PC-9 (cell line): ENCODE measurements at regions not wholly inside any gene's neighbourhood (a gene's known extent, or its start where the extent isn't known, plus 50 kb on each side); places are given as distances from the start of the nearest gene placed in this dataset.

Source experiments
- BruUV-seq: library from RNA; stranded (reverse); fragments of 400-500 nt; replicated peaks from 2 replicates; lab custom pipeline; 2021; lab: Mats Ljungman, UMichigan
- CTCF ChIA-PET: fragments of 300-600 bp; sonication (Branson Sonifier 250); formaldehyde crosslinking; loops from one replicate; lab custom pipeline; 2022; ENCODE audit warnings: antibody characterized with exemption; lab: Charles Lee
- POLR2A ChIA-PET: fragments of 300-600 bp; sonication (Branson Sonifier 250); formaldehyde crosslinking; loops from one replicate; lab custom pipeline; 2022; ENCODE audit warnings: antibody characterized with exemption; ENCODE audit not compliant: unreplicated experiment; lab: Charles Lee
- DNase-seq, 2 experiments: peaks; one replicate each; pipeline versions ENCODE4 v3.0.0 to v3.0.0-alpha.2; 2015 to 2022; ENCODE audit warnings: mixed read lengths in 1 of 2
- H2AFZ ChIP-seq: fragments of 200-600 bp; sonication (generic); 2 replicates; pipeline ENCODE4 v1.8.1; 2017; ENCODE audit warnings: antibody characterized with exemption
- H3F3A ChIP-seq: fragments of 200-600 bp; sonication (generic); 2 replicates; pipeline ENCODE4 v1.8.1; 2017; ENCODE audit warnings: antibody characterized with exemption, mild to moderate bottlenecking, low read depth; ENCODE audit not compliant: insufficient read depth
- H3K27ac ChIP-seq: fragments of 200-600 bp; sonication (generic); 2 replicates; pipeline ENCODE4 v1.6.1; 2016; ENCODE audit warnings: mixed run types
- H3K27me3 ChIP-seq: fragments of 200-600 bp; sonication (generic); 2 replicates; pipeline ENCODE4 v1.6.1; 2016; ENCODE audit warnings: low read depth, mixed run types; ENCODE audit not compliant: insufficient read depth
- H3K36me3 ChIP-seq: fragments of 200-600 bp; sonication (generic); 2 replicates; pipeline ENCODE4 v1.6.1; 2016; ENCODE audit warnings: low read depth, mixed run types
- H3K4me1 ChIP-seq: fragments of 200-600 bp; sonication (generic); replicated peaks from 2 replicates; pipeline ENCODE4 v1.6.1; 2016; ENCODE audit warnings: mixed run types; ENCODE audit not compliant: insufficient read depth
- H3K4me2 ChIP-seq: fragments of 200-600 bp; sonication (generic); 2 replicates; pipeline ENCODE4 v1.6.1; 2017; ENCODE audit warnings: mixed run types
- H3K4me3 ChIP-seq: fragments of 200-600 bp; sonication (generic); 2 replicates; pipeline ENCODE4 v1.6.1; 2016; ENCODE audit warnings: mixed run types
- H3K79me2 ChIP-seq: fragments of 200-600 bp; sonication (generic); 2 replicates; pipeline ENCODE4 v1.6.1; 2017; ENCODE audit warnings: low read depth, mixed run types
- H3K9me2 ChIP-seq: fragments of 200-600 bp; sonication (generic); 2 replicates; pipeline ENCODE4 v1.8.1; 2017; ENCODE audit warnings: mild to moderate bottlenecking; ENCODE audit not compliant: insufficient read depth
- H3K9me3 ChIP-seq: fragments of 200-600 bp; sonication (generic); 2 replicates; pipeline ENCODE4 v1.8.1; 2016; ENCODE audit warnings: low read depth; ENCODE audit not compliant: insufficient read depth
- H4K20me1 ChIP-seq: fragments of 200-600 bp; sonication (generic); 2 replicates; pipeline ENCODE4 v1.8.1; 2017; ENCODE audit not compliant: insufficient read depth
- EZH2 ChIP-seq: fragments of 200-600 bp; sonication (generic); IDR thresholded peaks from 2 replicates; pipeline ENCODE4 v1.8.0; 2017; ENCODE audit warnings: antibody characterized with exemption, low read depth
- intact Hi-C: fragments of 100-400 bp; cut with micrococcal nuclease; formaldehyde crosslinking; loops from one replicate; pipeline ENCODE4 v1.10.0; 2022; ENCODE audit not compliant: unreplicated experiment
- TF ChIP-seq, protein P1 (sequence below): fragments of 200-600 bp; sonication (generic); conservative IDR thresholded peaks from 2 replicates; pipeline ENCODE4 v1.6.1; 2017; ENCODE audit warnings: mixed run types, antibody characterized with exemption, mild to moderate bottlenecking, moderate library complexity

DNA sequence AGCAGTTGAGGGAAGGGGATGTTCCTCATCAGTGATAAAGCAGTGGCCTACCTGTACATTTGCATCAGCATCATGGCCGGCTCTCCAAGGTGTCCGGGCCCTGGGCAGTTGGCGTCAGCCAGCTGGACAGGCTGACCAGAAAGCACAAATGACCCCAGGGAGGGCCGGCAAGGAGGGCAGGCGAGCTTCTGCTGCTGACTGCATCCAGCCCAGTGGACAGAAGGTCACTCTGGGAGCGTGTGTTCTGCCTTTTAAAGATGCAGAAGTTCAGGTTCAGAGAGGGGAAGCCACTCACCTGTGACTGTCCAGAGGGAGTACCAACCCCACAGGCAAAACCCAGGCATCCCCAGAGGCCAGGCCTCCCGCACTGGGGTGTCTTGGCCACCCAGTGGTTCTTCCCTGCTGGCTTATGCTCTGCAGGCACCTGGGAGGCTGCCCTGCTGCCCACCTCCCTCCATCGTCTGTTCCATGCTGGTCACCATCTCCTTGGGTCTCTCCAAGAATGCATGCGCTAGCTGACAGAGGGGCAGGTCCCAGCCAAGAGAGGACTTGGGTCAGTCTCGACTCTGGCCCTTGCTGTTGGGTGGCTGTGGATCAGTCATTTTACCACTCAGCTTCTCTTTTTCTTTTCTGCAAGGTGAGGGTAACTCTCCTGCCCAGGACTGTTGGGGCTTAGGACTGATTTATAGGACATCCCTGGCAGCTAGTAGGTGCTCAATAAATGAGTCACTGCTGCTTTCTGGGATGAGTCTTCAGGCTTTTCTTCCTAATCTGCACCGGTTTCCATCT is 89.9 kb downstream of the INHBB start:
- H3K27ac ChIP-seq: no peak overlapping the region
- H3K27me3 ChIP-seq: no peaks in the 10 kb centered on the region
- H3K4me1 ChIP-seq: peaks cover 11% of the 10 kb centered on the region
- no peaks in the 10 kb centered on the region for H3K9me2 ChIP-seq
- no peaks in the 10 kb centered on the region for H3K9me3 ChIP-seq
- no peak overlapping the region for H2AFZ ChIP-seq
- no peak for TF ChIP-seq EZH2
- TF ChIP-seq, protein P1, sequence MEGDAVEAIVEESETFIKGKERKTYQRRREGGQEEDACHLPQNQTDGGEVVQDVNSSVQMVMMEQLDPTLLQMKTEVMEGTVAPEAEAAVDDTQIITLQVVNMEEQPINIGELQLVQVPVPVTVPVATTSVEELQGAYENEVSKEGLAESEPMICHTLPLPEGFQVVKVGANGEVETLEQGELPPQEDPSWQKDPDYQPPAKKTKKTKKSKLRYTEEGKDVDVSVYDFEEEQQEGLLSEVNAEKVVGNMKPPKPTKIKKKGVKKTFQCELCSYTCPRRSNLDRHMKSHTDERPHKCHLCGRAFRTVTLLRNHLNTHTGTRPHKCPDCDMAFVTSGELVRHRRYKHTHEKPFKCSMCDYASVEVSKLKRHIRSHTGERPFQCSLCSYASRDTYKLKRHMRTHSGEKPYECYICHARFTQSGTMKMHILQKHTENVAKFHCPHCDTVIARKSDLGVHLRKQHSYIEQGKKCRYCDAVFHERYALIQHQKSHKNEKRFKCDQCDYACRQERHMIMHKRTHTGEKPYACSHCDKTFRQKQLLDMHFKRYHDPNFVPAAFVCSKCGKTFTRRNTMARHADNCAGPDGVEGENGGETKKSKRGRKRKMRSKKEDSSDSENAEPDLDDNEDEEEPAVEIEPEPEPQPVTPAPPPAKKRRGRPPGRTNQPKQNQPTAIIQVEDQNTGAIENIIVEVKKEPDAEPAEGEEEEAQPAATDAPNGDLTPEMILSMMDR: no peak
- H3F3A ChIP-seq: peaks cover 15% of the 10 kb centered on the region; the same call in 1 of the 2 replicates
- intact Hi-C loops: no loop called here
- no peaks in the 10 kb centered on the region for H4K20me1 ChIP-seq
- no peak overlapping the region for H3K4me2 ChIP-seq
- no peaks in the 10 kb centered on the region for H3K79me2 ChIP-seq
- H3K36me3 ChIP-seq: no peaks in the 10 kb centered on the region
- POLR2A ChIA-PET: no interaction called here
- no TSS peak for BruUV-seq
- CTCF ChIA-PET: interaction anchor here (0.6 kb wide), 1 partner anchor 91 kb away, joined by 3 read pairs; no protein-coding TSS in a partner anchor
- no peak for DNase-seq
- H3K4me3 ChIP-seq: no peak overlapping the region

DNA sequence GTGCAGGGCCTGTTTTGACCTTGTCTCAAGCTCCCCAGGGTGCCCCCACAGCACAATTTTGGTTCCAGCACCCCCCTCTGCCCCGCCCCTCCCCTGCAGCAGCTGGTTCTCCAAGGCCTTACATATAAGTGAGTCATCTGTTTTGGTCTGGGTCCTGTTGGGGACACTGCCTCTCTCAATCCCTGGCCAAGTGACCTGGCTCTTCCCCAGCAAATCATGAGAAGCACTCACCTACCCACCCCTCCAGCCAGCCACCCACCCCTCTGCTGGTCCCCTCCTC is 90.5 kb downstream of the INHBB start:
- intact Hi-C loops: no loop called here
- no peak overlapping the region for H3K27ac ChIP-seq
- H3K4me2 ChIP-seq: no peak overlapping the region

DNA sequence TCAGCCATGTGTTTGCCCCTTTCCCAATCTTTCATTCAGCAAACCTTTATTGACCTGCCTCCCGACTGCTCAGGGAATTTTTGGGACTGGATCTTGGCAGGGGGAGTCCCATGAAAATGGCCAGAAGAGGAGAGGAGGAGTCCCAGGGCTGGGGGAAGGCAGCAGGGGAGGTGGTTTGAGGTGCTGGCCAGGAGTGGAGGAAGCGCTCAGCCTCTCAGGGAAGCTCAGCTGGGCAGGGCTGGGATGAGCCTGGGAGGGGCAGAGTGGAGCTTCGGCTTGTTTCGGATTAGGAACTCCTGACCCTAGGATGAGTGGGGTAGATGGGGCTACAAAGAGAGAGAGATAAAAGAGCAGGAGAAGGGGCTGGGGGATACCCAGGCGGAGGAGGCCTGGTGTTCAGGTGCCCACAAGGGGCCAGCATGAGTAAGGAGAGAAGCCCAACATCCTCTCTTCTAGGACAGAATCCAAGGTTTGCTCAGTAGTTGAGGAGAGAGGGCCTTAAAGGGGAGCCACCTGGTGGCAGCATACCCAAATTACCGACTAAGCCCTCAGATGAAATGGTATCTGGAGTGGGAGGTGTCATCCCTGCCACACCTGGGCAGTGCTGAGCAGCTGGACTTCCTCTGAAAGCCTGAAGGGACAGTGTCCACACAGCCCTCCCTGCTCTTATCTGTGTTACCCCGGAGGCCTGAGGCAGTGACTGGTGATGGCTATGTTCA is 91.1 kb downstream of the INHBB start:
- Histone ChIP-seq H3K79me2 (no peaks in the 10 kb centered on the region), H3K27me3 (no peaks in the 10 kb centered on the region), H4K20me1 (no peaks in the 10 kb centered on the region), H3K4me3 (no peak overlapping the region), H3K9me3 (no peaks in the 10 kb centered on the region), H3K9me2 (no peaks in the 10 kb centered on the region), H3K4me2 (no peak overlapping the region), H3F3A (peaks cover 15% of the 10 kb centered on the region; the same call in 1 of the 2 replicates), H2AFZ (no peak overlapping the region), H3K36me3 (no peaks in the 10 kb centered on the region), H3K4me1 (peaks cover 22% of the 10 kb centered on the region), H3K27ac (no peak overlapping the region)
- peak; percentile 56 to 77 for DNase-seq
- CTCF ChIA-PET: interaction anchor here (0.6 kb wide), 2 partner anchors 123 to 634 kb away, joined by 3 read pairs; no protein-coding TSS in a partner anchor
- intact Hi-C loops: loop anchor here (1.0 kb wide), 1 partner anchor 124 kb away; no protein-coding TSS in a partner anchor
- POLR2A ChIA-PET: no interaction called here
- no peak for TF ChIP-seq EZH2
- TF ChIP-seq, protein P1: peak; percentile 84
- BruUV-seq: no TSS peak

More for the DNA sequence above, 90.5 kb downstream of the INHBB start:
- Histone ChIP-seq H3K27me3 (no peaks in the 10 kb centered on the region), H3K79me2 (no peaks in the 10 kb centered on the region), H3K36me3 (no peaks in the 10 kb centered on the region), H3K9me2 (no peaks in the 10 kb centered on the region), H2AFZ (no peak overlapping the region), H3F3A (peaks cover 15% of the 10 kb centered on the region; the same call in 1 of the 2 replicates), H4K20me1 (no peaks in the 10 kb centered on the region), H3K4me1 (peaks cover 15% of the 10 kb centered on the region), H3K4me3 (no peak overlapping the region), H3K9me3 (no peaks in the 10 kb centered on the region)
- ChIA-PET POLR2A (no interaction called here), CTCF (no interaction called here)
- no peak for DNase-seq
- no TSS peak for BruUV-seq
- TF ChIP-seq, protein P1: no peak
- no peak for TF ChIP-seq EZH2
